Neural cell (in vitro differentiated cells): ENCODE measurements at regions not wholly inside any gene's neighbourhood (a gene's known extent, or its start where the extent isn't known, plus 50 kb on each side); places are given as distances from the start of the nearest gene placed in this dataset.

ENCODE experiments used
- EP300 ChIP-seq: fragments of 450-650 bp; conservative IDR thresholded peaks from 2 replicates; pipeline ENCODE4 v1.6.1; 2014; ENCODE audit warnings: antibody characterized with exemption, mild to moderate bottlenecking, moderate library complexity; ENCODE audit not compliant: poor library complexity, severe bottlenecking
- EZH2 ChIP-seq: fragments of 200-600, 300-800 bp; shearing (Covaris generic), sonication (generic); IDR thresholded peaks from 2 replicates; pipeline ENCODE4 v1.6.1; 2014; ENCODE audit warnings: antibody characterized with exemption, low read length, borderline replicate concordance, mild to moderate bottlenecking; ENCODE audit not compliant: insufficient read depth, poor library complexity, severe bottlenecking
- POLR2AphosphoS5 ChIP-seq: IDR thresholded peaks from 2 replicates; pipeline ENCODE4 v1.6.1; 2012
- RAD21 ChIP-seq: fragments of 450-650 bp; conservative IDR thresholded peaks from 2 replicates; pipeline ENCODE4 v1.6.1; 2014; ENCODE audit warnings: antibody characterized with exemption, mild to moderate bottlenecking, moderate library complexity
- TAF1 ChIP-seq: IDR thresholded peaks from 2 replicates; pipeline ENCODE4 v1.6.1; 2012; ENCODE audit warnings: low read depth
- TF ChIP-seq, protein P1 (sequence below): fragments of 450-650 bp; IDR thresholded peaks from 2 replicates; pipeline ENCODE4 v1.5.1; 2014; ENCODE audit warnings: antibody characterized with exemption, mild to moderate bottlenecking, moderate library complexity; ENCODE audit not compliant: poor library complexity, severe bottlenecking
- TF ChIP-seq, protein P2 (sequence below): IDR thresholded peaks from 2 replicates; pipeline ENCODE4 v1.6.1; 2012; ENCODE audit warnings: borderline replicate concordance

DNA sequence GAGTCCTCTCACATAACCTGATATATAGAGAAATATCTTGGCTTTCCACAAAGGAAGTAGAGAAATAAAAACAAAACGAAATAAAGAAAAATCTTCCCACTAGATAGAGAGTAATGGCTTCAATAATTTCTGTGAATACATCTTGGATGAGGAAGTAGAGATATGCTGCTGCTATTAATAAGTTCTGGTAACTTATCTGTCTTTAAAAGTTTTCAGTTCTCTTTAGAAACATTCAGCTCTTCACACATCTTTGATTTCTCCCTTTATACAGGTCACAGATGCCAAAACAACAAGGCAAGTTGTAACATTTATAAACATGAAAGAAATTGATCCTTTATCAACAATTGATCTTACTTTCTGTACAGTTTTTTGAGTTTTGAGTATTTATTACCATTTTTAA lies 615.8 kb downstream of the TRAM1L1 start:
- TF ChIP-seq POLR2AphosphoS5 (no peak), EP300 (no peak), RAD21 (no peak), EZH2 (no peak), TAF1 (no peak)
- TF ChIP-seq, protein P1, sequence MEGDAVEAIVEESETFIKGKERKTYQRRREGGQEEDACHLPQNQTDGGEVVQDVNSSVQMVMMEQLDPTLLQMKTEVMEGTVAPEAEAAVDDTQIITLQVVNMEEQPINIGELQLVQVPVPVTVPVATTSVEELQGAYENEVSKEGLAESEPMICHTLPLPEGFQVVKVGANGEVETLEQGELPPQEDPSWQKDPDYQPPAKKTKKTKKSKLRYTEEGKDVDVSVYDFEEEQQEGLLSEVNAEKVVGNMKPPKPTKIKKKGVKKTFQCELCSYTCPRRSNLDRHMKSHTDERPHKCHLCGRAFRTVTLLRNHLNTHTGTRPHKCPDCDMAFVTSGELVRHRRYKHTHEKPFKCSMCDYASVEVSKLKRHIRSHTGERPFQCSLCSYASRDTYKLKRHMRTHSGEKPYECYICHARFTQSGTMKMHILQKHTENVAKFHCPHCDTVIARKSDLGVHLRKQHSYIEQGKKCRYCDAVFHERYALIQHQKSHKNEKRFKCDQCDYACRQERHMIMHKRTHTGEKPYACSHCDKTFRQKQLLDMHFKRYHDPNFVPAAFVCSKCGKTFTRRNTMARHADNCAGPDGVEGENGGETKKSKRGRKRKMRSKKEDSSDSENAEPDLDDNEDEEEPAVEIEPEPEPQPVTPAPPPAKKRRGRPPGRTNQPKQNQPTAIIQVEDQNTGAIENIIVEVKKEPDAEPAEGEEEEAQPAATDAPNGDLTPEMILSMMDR: no peak
- TF ChIP-seq, protein P2, sequence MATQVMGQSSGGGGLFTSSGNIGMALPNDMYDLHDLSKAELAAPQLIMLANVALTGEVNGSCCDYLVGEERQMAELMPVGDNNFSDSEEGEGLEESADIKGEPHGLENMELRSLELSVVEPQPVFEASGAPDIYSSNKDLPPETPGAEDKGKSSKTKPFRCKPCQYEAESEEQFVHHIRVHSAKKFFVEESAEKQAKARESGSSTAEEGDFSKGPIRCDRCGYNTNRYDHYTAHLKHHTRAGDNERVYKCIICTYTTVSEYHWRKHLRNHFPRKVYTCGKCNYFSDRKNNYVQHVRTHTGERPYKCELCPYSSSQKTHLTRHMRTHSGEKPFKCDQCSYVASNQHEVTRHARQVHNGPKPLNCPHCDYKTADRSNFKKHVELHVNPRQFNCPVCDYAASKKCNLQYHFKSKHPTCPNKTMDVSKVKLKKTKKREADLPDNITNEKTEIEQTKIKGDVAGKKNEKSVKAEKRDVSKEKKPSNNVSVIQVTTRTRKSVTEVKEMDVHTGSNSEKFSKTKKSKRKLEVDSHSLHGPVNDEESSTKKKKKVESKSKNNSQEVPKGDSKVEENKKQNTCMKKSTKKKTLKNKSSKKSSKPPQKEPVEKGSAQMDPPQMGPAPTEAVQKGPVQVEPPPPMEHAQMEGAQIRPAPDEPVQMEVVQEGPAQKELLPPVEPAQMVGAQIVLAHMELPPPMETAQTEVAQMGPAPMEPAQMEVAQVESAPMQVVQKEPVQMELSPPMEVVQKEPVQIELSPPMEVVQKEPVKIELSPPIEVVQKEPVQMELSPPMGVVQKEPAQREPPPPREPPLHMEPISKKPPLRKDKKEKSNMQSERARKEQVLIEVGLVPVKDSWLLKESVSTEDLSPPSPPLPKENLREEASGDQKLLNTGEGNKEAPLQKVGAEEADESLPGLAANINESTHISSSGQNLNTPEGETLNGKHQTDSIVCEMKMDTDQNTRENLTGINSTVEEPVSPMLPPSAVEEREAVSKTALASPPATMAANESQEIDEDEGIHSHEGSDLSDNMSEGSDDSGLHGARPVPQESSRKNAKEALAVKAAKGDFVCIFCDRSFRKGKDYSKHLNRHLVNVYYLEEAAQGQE: no peak
